Activated naive CD4-positive, alpha-beta T cell (primary cell): ENCODE measurements at regions not wholly inside any gene's neighbourhood (a gene's known extent, or its start where the extent isn't known, plus 50 kb on each side); places are given as distances from the start of the nearest gene placed in this dataset.

Experiments
- DNase-seq, 4 experiments: peaks; one replicate each; lab custom pipeline; 2025; lab: John Stamatoyannopoulos, UW

DNA sequence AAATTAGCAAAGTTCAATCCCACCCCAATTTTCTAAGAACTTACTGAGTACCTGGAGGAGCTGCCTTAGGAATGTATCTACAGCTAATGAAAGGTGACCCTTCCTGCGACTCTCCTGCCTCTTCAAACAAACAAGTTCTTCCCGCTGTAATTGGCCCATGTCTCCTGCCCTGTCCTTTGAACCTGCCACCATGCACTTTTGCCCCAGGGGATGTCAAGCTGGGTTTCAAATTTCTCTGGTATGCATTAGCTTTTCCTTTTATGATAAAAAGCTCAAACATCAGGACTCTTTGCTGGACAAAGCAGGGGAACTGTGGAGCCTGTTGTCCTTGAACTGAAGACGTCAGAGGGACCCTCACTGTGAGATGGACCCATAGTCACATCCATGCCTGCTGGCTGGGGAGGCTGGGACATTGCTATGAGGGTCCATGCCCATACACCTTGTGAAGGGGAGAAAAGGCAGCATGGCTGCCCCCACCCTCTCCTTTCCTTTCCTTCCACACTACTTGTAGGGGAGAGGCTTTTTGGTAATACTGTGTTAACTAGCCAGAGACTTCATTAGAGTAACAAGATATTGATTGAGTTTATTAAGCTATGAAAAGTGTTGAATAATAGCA is 210.7 kb upstream of the COPS8 start:
- no peak for DNase-seq

DNA sequence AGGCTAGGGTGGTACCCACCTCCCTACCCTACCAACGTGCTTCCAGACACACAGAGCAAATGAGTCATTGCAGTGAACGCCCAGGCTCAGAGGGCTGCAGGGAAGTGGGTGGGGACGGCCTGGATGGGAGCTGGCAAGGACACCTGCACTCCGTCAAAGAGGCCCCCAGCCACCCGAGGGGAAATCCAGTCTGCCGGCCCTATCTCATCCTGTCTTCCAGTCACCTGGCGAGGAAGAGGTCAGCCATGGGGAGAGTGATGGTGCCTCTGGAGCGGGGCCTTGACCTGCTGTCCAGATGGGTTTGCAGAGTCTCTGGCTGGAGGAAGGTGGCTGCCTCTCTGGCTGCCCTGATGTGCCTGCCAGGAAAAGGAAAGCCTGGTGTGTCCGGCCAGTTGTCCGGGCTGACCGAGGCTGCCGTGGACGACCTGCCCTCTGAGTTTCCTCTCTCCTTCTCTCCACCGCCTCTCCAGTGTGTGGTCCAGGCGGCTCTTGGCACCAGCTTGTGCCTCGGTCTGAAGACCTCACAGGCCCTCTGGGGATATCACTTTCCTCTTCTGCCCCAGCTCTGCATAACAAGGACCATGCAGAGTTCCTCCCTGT is 209.7 kb upstream of the COPS8 start:
- DNase-seq, result no peak

DNA sequence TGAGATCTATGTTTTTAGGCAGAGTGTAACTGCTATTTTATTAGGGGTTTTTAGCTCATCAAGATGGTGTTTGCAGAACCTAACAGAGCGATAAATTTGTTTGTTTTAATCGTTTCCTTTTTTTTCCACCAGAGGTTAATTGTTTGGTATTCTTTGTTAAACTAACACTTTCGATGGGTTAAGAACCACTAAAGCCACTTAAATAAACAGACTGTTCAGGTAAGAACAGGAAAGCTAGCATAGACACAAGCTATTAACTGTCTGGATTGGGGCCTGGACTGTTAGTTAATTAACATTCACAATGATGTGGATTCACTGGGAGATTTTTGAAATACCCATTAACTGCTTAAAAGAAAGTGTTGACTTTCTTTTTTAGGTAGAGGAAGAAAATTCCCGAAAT is 209.0 kb upstream of the COPS8 start:
- no peak for DNase-seq

DNA sequence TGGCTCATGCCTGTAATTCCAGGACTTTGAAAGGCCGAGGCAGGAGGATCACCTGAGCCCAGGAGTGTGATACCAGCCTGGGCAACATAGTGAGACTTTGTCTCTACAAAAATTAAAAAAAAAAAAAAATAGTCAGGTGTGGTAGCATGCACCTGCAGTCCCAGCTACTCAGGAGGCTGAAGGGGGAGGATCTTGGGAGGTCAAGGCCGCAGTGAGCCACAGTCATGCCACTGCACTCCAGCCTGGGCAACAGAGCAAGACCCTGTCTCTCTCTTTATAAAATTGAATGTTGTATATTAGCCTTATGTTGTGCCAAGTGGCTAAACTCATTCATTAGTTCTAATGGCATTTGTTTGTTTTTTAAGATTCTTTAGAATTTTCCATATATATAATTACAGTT is 207.7 kb upstream of the COPS8 start:
- no peak for DNase-seq

DNA sequence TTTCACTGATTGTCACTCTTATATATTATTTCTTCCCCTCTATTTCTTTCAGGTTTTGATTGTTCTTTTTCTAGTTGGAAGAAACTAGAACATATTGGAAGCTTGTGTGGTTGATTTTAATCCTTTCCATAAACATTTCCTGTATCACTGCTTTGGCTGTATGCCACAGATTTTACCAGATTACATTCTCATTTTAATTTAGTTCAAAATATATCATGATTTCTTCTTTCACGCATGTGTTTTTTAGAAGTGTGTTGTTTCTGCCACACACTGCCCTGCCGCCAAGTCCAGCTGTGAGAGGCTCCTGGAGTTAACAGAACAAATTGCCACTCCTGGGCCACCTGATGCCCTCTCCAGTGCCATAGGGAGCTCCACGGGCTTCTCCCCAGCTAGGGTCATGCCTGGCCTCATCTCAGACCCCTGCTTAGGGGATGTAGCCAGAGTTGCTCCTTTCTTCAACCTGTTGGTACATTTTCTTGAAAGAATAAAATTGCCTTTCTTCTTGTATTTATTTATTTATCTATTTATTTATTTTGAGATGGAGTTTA is 206.2 kb upstream of the COPS8 start:
- DNase-seq, result no peak

DNA sequence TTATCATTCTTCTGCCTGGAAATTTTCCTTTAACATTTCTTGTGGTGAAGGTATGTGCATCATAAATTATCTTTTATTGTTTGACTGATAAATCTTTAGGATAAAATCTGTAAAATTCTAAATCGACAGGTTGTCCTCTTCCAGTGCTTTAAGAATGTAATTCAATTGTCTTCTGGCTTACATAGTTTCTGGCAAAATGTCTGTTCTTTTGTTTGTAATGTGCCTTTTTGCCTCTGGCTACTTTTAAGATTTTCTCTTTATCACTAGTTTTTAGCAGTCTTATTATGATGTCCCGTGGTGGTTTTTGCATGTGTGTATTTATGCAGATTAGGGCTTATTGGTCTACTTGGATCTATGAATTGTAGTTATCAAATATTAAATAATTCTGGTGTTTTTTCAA is 203.6 kb upstream of the COPS8 start:
- no peak for DNase-seq

DNA sequence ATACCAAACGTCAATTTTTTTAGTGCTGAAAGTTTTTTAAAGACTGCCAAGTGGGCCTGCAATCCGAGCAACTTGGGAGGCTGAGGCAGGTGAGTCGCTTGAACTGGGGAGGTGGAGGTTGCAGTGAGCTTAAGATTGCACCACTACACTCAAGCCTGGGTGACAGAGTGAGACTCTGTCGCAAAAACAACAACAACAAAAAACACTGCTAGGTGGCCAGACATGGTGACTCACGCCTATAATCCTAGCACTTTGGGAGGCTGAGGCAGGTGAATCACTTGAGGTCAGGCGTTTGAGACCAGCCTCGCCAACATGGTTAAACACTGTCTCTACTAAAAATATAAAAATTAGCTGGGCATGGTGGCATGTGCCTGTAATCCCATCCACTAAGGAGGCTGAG is 202.8 kb upstream of the COPS8 start:
- DNase-seq, result no peak

DNA sequence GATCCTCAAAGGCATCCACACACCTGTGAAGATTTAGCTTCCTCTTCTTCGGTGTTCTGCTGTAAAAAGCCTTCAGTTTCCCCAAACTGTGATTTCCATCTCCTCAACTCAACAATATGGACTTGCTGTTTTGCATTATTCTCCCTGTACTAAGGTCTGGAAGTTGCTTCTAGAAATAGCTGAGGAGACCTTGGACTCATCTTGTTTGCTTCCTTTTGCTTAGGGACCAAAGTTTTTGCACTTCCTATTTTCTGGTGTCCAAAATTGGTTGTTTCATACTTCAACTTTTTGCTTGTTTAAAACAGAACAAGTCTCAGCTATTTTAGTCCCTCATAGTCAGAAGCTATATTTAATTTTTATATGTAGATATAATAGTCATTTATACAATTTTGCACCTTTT is 201.9 kb upstream of the COPS8 start:
- DNase-seq, result no peak

DNA sequence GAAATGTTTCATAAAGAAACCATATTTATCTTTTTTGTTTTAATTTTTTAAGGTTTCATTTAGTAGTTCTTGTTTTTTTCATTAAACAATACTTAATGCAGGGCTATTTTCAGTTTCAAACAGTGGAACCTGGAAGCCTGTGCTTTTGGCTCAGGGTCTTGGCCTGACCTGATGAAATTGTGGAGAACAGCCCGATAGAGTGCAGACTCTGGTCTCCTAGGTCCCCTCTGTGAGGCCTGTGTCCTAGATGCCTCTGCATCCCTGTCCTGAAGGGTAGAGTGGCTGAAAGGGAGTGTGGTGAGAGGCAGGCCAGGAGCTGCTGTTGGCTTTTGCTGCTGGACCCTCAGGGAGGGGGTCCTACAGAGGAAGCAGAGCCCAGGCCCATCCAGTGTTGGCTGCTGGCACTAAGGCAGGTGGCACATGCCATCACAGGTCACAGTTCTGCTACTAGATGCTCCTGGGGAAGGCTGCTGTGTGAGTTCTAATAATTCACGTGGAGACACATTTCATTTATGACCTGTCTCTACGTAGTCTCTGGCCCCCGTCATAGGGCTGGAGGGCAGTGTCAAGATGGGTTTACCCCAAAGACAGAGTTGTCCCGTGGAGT is 201.0 kb upstream of the COPS8 start:
- no peak for DNase-seq

DNA sequence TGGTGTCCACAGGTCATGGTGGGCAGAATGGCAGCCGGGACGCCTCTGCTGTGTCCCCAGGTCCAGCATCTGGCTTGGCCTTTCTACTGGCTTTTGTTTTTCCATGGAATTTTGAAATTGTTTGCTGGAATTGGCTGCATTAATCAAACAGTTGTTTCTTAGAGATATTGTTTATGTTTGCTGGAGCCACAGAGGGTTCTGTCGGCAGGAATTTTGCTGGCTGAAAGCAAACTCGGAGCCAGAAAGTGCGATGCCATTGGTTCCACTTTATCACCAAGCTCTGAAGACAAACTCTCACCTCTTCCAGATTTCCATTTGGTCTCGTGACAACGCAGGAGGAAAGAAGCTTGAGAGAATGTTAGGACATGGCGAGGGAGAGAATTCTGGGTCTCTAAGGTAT is 199.2 kb upstream of the COPS8 start:
- no peak for DNase-seq

DNA sequence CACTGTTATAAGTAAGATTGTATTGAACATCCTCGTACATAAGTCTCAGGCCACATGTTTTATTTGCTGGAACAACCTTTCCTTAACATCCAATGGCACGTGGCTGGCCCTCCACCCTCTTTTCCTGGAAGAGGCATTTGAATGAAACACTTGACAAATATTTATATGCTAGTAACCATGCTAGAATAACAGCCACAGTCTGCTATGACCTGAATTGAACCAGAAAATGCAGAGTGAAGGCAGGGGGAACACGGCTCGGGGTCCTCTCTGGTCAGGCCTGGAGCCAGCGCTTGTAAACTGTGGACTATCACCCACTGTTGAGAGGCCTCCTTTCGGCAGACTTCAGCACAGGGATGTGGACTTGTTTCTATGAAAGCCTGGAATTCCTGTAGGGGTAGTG is 198.2 kb upstream of the COPS8 start:
- no peak for DNase-seq

DNA sequence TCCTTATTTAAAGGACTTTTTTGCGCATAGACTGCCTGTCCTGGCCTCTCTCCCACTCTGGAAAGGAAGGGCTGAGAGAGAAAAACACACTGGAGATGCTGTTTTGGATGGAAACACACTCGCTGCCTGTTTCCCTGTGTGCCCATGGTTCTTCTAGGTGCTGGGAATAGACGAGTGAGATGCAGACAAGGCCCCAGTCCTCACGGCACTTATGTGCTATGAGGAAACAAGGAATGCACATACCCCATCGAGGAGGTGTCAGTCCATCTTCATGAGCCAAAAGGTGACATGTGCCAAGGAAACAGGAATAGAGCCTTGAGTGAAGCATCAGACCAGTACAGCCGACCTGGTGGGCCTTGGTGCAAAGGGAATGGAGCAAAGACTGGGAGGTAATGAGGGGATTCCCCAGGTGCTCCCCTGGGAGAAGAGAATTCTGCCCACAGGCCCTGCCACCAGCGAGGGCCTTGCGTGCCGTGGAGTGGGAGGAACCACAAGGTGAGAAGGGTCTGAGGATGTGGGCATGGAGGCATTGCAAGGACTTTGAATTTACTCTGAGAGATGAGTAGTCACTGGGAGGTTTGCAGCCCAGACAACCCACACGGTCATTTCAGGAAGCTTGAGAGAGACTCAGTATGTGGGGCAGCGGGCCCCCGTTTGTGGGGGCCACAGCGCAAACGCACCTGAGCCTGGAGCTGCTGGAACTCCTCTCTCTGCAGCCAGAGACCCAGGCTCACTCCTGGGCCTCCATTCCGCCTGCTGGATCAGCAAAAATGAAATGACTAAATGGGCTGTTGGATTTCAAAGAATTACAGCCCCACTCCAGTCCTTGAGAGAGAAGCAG is 197.5 kb upstream of the COPS8 start:
- DNase-seq, result no peak

DNA sequence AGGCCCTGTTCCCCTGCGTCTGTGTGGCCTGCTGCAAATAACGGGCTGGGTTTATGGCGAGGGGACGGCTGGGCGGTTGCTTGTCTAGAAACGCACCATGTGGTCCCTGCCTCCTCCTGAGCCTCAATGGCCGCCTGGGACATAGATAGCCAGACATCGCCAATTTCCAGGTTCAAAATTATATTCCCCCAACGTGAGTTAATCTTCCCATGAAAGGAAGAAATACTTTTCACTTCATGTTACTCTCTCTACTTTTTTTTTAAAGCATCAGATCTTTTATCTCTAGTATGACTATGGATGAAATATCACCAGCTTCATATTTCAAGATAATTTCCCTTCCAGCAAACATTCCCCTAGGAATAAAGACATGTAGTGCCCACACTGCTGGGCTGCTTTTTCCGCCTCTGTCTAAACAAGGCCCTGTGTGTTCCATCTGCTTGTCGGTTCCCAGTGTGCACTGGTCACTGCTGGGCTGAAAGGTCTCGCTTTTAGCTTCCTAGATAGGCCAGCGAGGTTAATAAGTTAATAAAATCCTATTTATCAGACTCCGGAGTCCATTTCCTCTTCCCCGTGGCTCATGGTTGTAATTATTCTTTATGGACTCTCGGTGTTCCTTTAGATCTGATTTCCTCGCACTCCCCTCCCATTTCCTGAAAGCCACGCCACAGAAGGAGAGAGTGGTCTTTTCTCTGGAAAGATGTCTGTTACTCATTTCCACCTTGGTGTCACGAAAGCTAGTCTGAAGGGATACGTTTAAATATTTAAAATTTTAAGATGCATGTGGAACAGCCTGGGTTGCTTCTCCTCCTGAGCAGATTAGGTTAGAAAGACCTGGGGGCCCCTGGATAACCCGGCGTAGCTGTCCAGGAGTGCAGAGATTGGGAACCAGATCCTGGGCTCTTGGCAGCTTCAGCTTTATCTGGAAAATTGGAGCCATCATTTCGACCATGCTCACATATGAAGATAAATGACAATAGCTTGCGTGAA is 196.6 kb upstream of the COPS8 start:
- no peak for DNase-seq

DNA sequence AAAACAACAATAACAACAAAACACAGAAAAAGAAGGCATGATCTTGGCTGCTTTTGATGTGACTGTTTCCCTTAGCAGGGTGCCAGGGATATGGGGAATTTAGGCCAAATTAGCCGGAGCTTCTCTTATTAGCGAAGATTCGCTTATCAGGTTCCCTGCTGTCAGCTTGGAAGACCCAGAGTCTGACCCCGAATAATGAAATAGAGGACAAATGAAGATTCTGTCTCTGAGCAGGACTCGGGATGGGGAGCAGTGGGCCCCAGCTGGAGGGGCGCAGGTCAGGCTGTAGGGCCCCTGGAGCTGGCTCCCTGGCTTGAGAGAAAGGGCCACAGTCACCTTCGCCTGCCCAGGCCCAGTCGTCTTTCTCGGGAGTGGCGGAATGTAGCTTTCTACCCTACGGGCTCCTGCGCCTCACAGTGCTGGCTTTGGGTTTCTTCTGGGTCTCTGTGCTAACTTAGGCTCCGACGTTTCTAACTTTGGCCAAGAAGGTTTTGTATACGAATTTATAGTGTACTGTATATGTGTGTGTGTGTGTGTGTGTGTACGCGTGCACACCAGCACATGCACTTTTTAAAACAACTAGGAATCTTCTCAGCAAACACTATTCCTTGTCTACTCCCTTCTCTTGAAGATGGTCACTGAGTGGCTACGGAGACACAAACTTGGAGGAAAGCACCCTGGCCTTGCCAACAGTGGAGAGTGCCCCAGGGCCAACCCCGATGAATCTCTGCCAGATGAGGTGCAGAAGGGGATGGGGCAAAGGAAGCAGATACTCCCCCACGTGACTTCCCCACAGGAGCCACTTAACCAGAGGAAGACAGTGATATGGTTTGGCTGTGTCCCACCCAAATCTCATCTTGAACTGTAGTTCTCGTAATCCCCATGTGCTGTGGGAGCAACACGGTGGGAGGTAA is 195.6 kb upstream of the COPS8 start:
- no peak for DNase-seq

DNA sequence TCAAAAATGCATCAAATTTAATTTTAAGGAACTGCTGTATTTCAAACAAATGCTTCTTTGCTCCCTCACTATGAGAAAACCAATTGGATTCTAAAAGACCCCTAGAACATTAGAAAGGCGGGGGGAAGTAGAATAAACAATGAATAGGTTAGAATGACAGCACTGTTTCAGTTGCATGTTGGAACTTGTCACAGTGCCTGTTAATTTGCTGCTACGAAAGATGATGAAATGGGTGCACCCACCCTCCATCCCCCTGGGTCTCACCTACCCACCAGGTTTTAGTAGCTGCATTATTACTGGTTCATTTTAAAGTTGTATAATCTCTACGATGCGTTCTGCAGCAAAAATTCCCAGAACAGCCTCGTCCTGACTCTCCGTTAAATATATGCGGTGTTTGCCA is 193.0 kb upstream of the COPS8 start:
- DNase-seq, result no peak

DNA sequence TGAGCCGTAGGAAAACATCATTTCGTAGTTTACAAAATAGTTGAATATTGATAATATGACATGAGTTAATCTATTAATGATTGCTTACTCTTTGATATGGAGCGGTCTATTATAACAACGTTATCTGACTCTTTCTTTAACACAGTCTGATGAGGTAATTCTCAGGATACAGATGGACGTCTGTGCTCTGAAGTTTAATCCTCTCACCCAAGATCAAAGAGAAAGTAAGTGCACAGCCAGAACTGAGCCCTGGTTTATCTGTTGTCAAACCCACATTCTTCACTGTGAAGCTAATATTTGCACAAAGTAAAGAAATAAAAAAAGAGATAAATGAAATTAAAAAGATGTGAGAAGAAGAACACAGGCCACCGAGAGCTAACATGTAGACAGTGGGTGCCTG is 190.9 kb upstream of the COPS8 start:
- DNase-seq, result no peak

DNA sequence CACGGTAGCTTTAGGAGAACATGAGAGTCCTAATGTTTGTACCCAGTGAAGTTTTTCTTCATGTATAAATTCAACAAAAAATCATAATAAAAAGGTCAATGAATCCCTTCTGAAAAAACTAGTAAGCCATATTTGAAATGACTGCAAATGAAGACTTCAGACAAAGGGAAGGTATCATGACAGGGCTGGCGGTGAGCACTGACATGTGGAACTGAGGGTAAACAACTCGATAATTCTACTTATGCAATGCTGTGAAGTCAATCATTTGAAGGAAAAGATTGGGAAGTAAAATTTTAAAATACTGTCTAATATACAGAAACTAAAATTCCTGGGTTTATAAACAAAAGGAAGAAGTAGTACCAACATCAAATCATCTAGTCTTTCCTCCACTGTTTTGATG is 190.2 kb upstream of the COPS8 start:
- DNase-seq, result no peak

DNA sequence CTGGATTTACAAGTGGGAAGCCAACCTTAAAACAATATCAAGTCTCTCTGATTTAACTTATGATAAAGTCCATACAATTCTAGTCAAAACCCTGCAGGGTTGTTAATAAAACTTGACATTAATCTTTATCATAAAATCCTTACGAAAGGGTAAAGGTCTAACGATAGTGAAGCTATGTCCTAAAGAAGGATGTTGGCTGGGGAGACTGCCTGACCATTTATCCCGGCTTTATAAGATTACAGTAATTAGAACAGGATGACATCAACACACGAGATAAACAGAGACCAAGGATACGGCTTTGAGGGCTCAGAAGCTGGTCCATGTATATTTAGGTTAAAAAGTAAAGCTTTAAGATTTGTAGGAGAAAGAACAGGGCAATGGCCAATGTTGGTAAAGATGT is 189.0 kb upstream of the COPS8 start:
- DNase-seq, result no peak

DNA sequence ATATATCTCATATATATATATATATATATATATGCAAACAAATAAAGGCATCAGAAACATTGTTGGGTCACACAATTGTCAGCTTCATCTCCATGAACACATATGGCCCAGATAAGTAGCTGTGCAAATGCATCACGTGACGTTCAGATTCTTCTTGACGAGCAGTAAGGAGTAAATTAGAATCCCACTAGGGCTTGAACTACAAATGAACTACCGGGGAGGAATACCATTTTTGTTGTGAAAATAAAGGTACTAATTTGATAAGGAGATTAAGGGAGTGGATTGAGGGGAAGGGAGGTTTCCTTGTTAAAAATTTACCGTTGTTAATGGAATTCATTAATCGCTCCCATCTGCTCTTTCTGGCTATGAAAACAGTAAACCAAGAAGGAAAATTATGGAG is 186.5 kb upstream of the COPS8 start:
- DNase-seq, result no peak

DNA sequence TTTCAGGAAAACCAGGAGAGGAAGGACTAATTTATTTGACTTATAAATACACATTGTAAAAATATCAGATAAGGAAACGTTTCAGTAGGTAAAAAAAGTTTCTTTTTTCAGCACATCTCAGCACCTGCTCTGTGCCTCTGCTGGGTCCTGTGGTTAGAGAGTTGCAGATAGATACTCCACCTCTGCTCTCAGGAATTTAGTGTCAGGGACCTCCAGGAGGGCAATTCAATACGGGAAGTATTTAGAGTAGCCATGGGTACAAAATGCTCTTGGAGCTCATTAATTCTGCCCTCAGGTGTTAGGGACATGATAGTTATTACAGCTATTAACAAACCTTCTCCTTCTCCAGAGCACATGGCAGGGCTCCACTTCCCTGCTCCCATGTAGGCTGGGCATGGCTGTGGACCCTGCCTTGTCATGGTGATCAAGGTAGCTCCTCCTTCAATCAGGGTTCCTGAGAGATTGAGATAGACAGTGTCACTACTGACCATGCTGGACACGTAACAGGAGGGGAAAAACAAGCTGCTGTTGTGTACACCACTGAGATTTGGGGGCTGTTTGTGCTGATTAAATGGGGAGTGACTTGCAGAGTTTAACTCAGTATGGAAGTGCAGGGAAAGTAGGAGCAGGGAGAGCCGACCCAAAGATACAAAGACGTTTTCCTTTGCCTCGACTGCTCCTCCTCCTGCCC is 185.6 kb upstream of the COPS8 start:
- DNase-seq, result no peak
